Neural crest cell (in vitro differentiated cells): ENCODE measurements at regions not wholly inside any gene's neighbourhood (a gene's known extent, or its start where the extent isn't known, plus 50 kb on each side); places are given as distances from the start of the nearest gene placed in this dataset.

ENCODE experiments used
- DNase-seq: peaks from one replicate; pipeline ENCODE4 v3.0.0; 2021; ENCODE audit warnings: low read depth, mixed read lengths, low spot score
- H3K27ac Mint-ChIP-seq: one replicate; pipeline ENCODE4 v1.8.0; 2021; ENCODE audit warnings: mild to moderate bottlenecking, mixed read lengths; ENCODE audit not compliant: unreplicated experiment
- H3K27me3 Mint-ChIP-seq: 2 replicates; pipeline ENCODE4 v1.8.0; 2021; ENCODE audit warnings: low read depth, mild to moderate bottlenecking, mixed read lengths
- H3K36me3 Mint-ChIP-seq: 2 replicates; pipeline ENCODE4 v1.8.0; 2021; ENCODE audit warnings: low read depth, mild to moderate bottlenecking, mixed read lengths
- H3K4me1 Mint-ChIP-seq: 2 replicates; pipeline ENCODE4 v1.8.0; 2021; ENCODE audit warnings: mixed read lengths
- H3K4me3 Mint-ChIP-seq: one replicate; pipeline ENCODE4 v1.8.0; 2021; ENCODE audit warnings: mild to moderate bottlenecking, mixed read lengths
- H3K9me3 Mint-ChIP-seq: 2 replicates; pipeline ENCODE4 v1.8.0; 2021; ENCODE audit warnings: mixed read lengths
- TF ChIP-seq, protein P1 (sequence below): fragments of 200-600 bp; sonication (generic); conservative IDR thresholded peaks from 2 replicates; pipeline ENCODE4 v1.5.0; 2021; ENCODE audit warnings: antibody characterized with exemption, mild to moderate bottlenecking

DNA sequence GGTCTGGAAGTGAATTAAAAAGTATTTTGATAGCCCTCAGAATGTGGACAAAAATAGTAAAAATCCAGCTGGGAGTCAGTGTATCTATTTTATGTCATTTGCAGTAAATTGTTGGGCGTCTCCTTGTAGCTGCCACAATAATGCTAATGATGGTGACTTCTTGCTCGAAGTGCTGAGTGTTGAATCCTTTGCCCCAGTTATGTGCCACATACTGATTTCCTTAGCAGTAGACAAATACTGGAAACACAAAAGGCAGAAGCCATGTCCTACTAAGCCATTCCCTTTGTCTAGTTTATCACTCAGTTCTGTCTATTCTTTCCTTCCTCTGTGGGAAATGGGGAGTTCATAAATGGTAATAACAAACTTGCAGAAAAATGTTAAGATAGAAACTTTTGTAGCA lies 70.7 kb upstream of the CXADR start:
- Mint-ChIP-seq H3K4me1 (peaks cover 54% of the 10 kb centered on the region), H3K4me3 (no peak overlapping the region), H3K27me3 (no peaks in the 10 kb centered on the region), H3K36me3 (no peaks in the 10 kb centered on the region), H3K9me3 (no peaks in the 10 kb centered on the region), H3K27ac (no peak overlapping the region)
- TF ChIP-seq, protein P1, sequence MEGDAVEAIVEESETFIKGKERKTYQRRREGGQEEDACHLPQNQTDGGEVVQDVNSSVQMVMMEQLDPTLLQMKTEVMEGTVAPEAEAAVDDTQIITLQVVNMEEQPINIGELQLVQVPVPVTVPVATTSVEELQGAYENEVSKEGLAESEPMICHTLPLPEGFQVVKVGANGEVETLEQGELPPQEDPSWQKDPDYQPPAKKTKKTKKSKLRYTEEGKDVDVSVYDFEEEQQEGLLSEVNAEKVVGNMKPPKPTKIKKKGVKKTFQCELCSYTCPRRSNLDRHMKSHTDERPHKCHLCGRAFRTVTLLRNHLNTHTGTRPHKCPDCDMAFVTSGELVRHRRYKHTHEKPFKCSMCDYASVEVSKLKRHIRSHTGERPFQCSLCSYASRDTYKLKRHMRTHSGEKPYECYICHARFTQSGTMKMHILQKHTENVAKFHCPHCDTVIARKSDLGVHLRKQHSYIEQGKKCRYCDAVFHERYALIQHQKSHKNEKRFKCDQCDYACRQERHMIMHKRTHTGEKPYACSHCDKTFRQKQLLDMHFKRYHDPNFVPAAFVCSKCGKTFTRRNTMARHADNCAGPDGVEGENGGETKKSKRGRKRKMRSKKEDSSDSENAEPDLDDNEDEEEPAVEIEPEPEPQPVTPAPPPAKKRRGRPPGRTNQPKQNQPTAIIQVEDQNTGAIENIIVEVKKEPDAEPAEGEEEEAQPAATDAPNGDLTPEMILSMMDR, result no peak
- no peak for DNase-seq

DNA sequence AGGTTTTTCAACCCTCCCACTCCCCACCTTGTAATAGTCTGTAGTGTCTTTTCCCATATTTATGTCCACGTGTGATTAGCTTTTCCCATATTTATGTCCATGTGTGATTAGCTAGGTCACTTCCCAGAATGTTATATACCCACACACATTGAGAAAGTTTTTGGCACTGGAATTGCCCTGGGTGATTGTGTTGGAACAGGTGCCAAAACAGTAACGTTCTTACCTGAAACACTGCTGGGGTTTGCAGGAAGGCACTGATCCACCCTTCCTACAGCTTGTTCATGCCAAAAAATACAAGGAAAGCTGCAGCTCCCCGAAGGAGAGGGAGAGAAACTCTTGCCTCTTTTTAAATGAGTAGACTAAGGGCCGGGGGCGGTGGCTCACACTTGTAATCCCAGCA lies 68.0 kb upstream of the CXADR start:
- Mint-ChIP-seq H3K27ac (no peak overlapping the region), H3K27me3 (no peaks in the 10 kb centered on the region), H3K4me3 (no peak overlapping the region), H3K9me3 (no peaks in the 10 kb centered on the region), H3K36me3 (no peaks in the 10 kb centered on the region), H3K4me1 (peaks cover 32% of the 10 kb centered on the region)
- DNase-seq, result no peak
- TF ChIP-seq, protein P1, result no peak

DNA sequence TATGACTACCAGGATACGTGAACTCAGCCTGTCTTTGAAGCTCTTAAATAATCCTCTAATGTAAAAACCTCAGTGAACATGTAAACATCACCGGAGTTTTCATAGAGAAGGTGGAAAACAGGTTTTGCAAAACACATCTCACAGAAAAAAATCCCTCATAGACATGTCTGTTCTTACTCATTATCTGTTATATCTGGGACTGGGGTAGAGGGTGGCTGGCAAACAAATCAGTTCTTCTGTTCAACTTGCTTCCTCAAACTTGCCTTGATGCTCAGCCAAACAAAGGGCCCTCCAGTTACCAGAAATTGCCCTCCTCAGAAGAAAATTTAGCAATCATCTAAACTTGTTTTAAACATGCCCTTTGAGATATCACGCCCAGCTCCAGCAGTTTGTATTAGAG lies 66.1 kb upstream of the CXADR start:
- DNase-seq, result no peak
- Mint-ChIP-seq H3K9me3 (no peaks in the 10 kb centered on the region), H3K27ac (no peak overlapping the region), H3K4me1 (peaks cover 20% of the 10 kb centered on the region), H3K4me3 (no peak overlapping the region), H3K27me3 (no peaks in the 10 kb centered on the region), H3K36me3 (no peaks in the 10 kb centered on the region)
- TF ChIP-seq, protein P1, result no peak

DNA sequence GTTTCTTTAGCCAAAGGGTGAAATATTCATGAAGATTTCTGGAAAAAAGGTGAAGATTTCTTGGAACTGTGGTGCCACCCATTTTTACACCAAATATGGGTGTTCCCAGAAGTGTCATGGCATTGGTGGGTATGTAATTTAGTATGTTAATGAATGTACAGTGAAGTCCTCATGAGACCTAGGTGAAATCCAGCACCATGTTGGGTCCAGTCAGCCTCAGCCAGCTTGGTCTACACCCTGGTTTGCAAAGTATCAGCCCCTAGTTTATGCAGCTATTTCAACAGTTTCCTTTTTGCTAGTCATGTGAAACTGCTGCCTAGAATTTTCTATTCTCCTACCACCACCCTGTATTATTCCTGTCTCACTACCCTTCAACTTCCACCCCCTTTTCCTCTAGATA lies 63.1 kb upstream of the CXADR start:
- Mint-ChIP-seq H3K36me3 (peaks cover 3% of the 10 kb centered on the region), H3K9me3 (peaks cover 2% of the 10 kb centered on the region), H3K27me3 (peaks cover 4% of the 10 kb centered on the region), H3K4me1 (peaks cover 8% of the 10 kb centered on the region), H3K4me3 (no peak overlapping the region), H3K27ac (peak overlapping the region; percentile 43)
- TF ChIP-seq, protein P1, result no peak
- DNase-seq, result no peak

DNA sequence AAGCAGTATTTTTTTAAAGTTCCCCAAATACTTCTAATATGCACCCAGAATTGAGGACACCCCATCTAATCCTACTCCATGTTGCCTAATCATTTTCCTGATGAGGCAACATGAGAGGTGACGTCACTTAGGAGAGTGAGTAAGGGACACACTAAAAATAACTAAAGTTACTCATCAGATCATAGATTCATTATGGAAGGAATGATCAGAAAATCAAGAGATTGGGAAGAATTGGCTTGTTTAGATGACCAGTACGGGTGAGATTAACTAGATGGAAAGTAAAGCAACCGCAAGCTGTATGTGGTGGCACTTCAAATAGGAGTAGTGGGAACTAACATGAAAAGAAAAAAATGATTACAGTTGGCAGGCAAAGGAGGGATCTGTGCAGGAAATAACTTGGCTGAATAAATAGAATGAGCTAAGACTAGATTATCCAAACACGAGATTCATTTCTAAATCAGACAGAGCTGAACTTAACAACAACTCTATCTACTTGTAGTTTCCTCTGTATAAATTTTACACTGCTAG lies 61.4 kb upstream of the CXADR start:
- Mint-ChIP-seq H3K4me3 (no peak overlapping the region), H3K4me1 (peaks cover 11% of the 10 kb centered on the region), H3K27ac (no peak overlapping the region), H3K9me3 (peaks cover 2% of the 10 kb centered on the region), H3K36me3 (peaks cover 3% of the 10 kb centered on the region), H3K27me3 (peaks cover 5% of the 10 kb centered on the region)
- TF ChIP-seq, protein P1, result no peak
- no peak for DNase-seq
